ENCODE measurements at regions not wholly inside any gene's neighbourhood (a gene's known extent, or its start where the extent isn't known, plus 50 kb on each side); places are given as distances from the start of the nearest gene placed in this dataset.

DNA sequence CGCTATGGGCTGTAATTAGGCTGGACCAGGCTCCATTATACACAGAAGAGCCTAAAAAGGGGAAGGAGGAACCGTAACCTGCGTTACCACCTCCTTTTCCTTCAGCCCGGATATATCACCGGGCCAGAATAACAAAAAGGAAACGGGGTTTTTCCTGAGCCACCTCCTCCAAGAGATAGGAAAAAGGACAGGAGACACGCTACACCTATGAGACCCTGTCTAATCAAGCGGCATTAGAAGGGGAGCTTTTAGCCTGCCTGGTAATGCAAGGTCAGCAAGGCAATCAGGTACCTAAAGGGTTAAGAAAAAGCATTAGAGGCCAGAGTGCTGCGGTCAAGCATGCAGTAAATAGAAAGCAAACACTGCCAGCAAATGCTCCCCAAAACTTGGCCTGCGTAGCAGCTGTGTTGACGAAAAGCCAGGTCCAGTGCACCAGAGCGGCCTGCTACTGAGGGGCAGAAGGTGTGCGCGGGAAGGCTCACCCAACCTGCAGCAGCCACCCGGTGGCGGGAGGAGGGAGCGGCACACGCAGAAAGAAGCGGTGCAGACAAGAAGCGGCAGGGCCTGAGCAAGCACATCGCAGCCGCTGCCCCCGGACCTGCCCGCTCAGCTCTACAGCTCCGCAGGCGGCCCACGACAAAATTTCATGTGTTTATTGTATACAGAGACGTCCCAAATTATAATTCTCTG is 1466.1 kb downstream of the UQCRFS1 start:
- no peak for TF ChIP-seq POLR2A (IDR thresholded peaks at IDR 0.05)
- TF ChIP-seq, protein P1, sequence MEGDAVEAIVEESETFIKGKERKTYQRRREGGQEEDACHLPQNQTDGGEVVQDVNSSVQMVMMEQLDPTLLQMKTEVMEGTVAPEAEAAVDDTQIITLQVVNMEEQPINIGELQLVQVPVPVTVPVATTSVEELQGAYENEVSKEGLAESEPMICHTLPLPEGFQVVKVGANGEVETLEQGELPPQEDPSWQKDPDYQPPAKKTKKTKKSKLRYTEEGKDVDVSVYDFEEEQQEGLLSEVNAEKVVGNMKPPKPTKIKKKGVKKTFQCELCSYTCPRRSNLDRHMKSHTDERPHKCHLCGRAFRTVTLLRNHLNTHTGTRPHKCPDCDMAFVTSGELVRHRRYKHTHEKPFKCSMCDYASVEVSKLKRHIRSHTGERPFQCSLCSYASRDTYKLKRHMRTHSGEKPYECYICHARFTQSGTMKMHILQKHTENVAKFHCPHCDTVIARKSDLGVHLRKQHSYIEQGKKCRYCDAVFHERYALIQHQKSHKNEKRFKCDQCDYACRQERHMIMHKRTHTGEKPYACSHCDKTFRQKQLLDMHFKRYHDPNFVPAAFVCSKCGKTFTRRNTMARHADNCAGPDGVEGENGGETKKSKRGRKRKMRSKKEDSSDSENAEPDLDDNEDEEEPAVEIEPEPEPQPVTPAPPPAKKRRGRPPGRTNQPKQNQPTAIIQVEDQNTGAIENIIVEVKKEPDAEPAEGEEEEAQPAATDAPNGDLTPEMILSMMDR (IDR thresholded peaks at IDR 0.05): peak in 1 of 3 donors; percentile 23
